ENCODE measurements at regions not wholly inside any gene's neighbourhood (a gene's known extent, or its start where the extent isn't known, plus 50 kb on each side); places are given as distances from the start of the nearest gene placed in this dataset.

GRCh38 chr5:162637481-162637880 is 569.9 kb downstream of the GABRG2 start:
- TF ChIP-seq POLR2A (IDR thresholded peaks at IDR 0.05; ENCODE audit: low read depth) (no peak), CTCF (IDR thresholded peaks at IDR 0.05) (no peak), EP300 (IDR thresholded peaks at IDR 0.05) (no peak), POLR2AphosphoS5 (IDR thresholded peaks at IDR 0.05) (no peak)
